ENCODE measurements at regions not wholly inside any gene's neighbourhood (a gene's known extent, or its start where the extent isn't known, plus 50 kb on each side); places are given as distances from the start of the nearest gene placed in this dataset.

DNA sequence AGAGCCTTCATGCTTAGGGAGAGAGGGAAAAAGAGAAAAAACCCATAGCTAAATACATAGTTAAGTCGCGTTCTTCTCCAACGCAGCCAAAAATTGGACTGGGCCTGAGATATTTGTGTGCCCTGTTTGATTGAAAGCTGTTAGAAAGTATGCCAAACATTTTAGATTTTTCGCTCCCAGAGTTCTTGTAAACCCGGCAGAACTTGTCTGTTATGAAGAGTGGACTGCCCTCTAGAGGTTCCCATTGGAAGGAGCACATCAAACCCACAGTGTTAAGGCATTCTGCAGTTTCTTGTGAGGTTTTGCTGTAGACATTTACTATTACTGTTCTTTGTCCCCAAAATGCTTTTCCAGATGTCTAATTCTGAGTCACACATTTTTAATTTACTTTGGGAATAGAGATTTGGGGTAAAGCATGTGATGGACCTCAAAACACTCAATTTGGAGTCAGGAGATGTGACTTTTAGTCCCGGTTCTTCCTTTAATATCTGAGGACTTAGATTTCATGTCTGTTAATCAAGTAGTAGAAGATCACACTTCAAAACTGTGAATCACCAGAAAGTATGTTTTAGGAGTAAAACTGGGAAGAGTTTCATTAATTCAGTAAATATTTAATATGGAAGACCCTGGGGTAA lies 96.6 kb downstream of the PCSK1 start:
- no peaks in the 10 kb centered on the region for H3K9me3 Mint-ChIP-seq
- peaks cover 31% of the 10 kb centered on the region for H3K4me1 Mint-ChIP-seq
- DNase-seq = peak; percentile 59
- peaks cover 3% of the 10 kb centered on the region for H3K27me3 Mint-ChIP-seq (ENCODE audit: low read depth, poor library complexity)
- H3K27ac Mint-ChIP-seq = no peak overlapping the region
- TF ChIP-seq, protein P1, sequence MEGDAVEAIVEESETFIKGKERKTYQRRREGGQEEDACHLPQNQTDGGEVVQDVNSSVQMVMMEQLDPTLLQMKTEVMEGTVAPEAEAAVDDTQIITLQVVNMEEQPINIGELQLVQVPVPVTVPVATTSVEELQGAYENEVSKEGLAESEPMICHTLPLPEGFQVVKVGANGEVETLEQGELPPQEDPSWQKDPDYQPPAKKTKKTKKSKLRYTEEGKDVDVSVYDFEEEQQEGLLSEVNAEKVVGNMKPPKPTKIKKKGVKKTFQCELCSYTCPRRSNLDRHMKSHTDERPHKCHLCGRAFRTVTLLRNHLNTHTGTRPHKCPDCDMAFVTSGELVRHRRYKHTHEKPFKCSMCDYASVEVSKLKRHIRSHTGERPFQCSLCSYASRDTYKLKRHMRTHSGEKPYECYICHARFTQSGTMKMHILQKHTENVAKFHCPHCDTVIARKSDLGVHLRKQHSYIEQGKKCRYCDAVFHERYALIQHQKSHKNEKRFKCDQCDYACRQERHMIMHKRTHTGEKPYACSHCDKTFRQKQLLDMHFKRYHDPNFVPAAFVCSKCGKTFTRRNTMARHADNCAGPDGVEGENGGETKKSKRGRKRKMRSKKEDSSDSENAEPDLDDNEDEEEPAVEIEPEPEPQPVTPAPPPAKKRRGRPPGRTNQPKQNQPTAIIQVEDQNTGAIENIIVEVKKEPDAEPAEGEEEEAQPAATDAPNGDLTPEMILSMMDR (IDR thresholded peaks at IDR 0.05) = peak; percentile 83
- H3K4me3 Mint-ChIP-seq = no peak overlapping the region
- no peaks in the 10 kb centered on the region for H3K36me3 Mint-ChIP-seq (ENCODE audit: low read depth)

DNA sequence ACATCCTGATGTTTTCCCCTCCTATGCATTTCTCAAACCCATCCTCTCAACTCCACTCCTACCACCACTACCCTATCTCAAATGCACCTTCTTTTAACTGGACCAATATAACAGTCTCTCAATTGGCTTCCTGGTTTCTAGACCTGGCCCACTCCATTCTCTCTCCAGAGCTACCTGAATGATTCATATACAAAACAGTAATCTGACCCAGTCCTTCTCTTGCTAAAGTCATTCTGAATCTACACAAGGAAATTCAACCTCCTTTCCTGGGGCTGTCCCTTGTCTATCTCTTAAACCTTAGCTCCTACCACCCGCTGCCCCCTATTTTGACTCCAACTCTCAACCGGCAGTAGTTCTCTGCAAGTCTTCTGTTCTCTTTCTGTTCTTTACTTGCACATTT lies 97.2 kb downstream of the PCSK1 start:
- no peak for DNase-seq
- TF ChIP-seq, protein P1 (IDR thresholded peaks at IDR 0.05) = no peak
- H3K4me3 Mint-ChIP-seq = no peak overlapping the region
- peaks cover 37% of the 10 kb centered on the region for H3K4me1 Mint-ChIP-seq
- peaks cover 3% of the 10 kb centered on the region for H3K27me3 Mint-ChIP-seq (ENCODE audit: low read depth, poor library complexity)
- H3K36me3 Mint-ChIP-seq (ENCODE audit: low read depth) = no peaks in the 10 kb centered on the region
- H3K27ac Mint-ChIP-seq = no peak overlapping the region
- H3K9me3 Mint-ChIP-seq = no peaks in the 10 kb centered on the region

DNA sequence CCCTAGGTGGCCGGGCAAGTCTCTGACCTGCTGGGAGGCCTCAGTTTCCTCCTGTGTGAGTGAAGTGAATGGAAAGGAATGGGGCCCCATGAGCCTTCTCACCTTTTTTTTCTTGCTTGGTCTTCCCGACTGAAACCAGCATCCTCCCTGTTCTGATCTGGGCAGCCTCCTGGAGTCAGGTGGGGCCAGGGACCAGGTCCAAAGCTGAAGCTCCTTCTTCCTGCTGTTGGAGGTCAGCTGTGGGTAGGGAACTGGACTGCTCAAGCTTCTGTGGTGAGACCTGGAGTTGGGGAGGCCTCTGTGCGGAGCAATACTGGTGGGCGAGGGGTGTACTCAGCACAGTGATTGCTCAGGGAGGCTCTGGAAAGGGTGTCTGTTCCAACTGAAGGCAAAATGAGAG lies 99.7 kb downstream of the PCSK1 start:
- Mint-ChIP-seq H3K4me3 (no peak overlapping the region), H3K27ac (no peak overlapping the region), H3K9me3 (no peaks in the 10 kb centered on the region), H3K27me3 (ENCODE audit: low read depth, poor library complexity) (peaks cover 5% of the 10 kb centered on the region), H3K36me3 (ENCODE audit: low read depth) (no peaks in the 10 kb centered on the region), H3K4me1 (peaks cover 53% of the 10 kb centered on the region)
- TF ChIP-seq, protein P1 (IDR thresholded peaks at IDR 0.05) = no peak
- DNase-seq = no peak

DNA sequence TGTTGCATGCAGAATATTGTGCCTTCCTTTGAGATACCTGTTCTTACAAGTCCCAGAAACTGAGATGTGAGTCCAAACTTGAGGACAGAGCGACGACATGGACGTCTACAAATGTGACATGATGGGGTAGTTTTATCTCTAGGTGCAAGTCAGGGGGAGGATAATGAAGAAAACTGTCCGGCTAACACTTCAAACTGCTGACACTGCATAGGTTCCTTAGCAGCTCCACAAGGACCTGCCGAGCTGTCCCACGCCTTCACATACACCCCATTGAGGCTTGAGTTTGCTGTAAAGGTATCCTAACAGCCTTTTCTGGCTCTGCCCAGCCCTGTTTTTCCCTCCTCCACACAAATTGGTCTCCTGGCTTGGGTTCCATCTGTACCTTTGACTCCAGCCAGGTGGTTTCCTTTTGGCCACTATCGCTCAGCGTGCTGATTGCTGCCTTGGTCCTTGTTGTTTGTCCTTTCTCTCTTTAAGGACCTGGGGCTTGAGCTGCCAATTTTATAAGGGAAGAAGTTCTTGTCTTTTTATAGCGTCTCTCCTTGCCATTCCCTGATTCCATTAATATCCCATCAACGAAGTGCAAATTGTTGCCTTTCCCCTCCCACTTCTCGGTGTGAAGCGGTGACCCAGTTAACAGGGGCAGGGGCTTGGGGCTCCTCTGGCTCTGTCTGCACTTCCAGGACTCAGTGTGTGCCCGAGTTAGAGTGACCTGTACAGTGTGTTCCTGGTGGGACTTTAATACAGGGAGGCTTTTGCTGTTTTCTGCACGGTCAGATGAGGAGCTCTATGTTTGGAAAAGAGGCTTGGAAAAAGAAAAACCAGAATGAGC lies 100.3 kb downstream of the PCSK1 start:
- Mint-ChIP-seq H3K4me1 (peaks cover 59% of the 10 kb centered on the region), H3K9me3 (no peaks in the 10 kb centered on the region), H3K27me3 (ENCODE audit: low read depth, poor library complexity) (peaks cover 5% of the 10 kb centered on the region), H3K27ac (peak overlapping the region; percentile 41), H3K36me3 (ENCODE audit: low read depth) (no peaks in the 10 kb centered on the region), H3K4me3 (no peak overlapping the region)
- DNase-seq = no peak
- TF ChIP-seq, protein P1 (IDR thresholded peaks at IDR 0.05) = no peak

DNA sequence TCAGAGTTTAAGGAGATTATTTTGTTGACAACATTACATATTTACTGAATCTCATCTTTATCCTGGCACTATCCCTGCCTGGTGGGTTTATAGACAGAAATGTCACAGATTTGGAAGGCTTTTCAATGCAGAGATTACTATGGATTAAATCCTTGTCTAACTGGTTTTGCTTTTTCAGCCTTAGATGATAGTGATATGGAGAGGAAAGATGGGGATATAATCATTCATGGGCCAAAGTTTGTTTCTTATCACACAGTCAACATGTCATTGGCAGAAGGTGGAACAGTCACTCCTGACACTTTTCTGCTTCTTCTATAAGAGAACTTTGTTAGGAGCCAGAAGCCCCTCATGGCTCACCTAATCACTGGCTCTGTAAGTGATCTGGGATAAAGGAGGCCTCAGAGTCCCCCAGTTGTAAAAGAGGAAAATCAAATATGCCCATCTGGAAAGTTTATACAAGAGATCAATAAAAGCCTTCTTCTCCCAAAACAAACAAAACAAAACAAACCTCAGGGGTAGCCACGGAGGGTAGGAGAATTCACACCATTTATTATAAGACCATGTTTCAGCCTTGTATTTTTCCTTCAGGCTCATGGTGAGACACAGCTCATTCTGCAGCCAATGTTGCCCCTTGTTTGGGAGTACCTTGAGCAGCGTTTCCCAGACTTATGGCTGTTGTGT lies 101.2 kb downstream of the PCSK1 start:
- no peak overlapping the region for H3K27ac Mint-ChIP-seq
- H3K36me3 Mint-ChIP-seq (ENCODE audit: low read depth) = peaks cover under 1% of the 10 kb centered on the region
- no peak for DNase-seq
- peaks cover 5% of the 10 kb centered on the region for H3K27me3 Mint-ChIP-seq (ENCODE audit: low read depth, poor library complexity)
- TF ChIP-seq, protein P1 (IDR thresholded peaks at IDR 0.05) = no peak
- peak overlapping the region; percentile 62 for H3K4me3 Mint-ChIP-seq
- peaks cover 64% of the 10 kb centered on the region for H3K4me1 Mint-ChIP-seq
- H3K9me3 Mint-ChIP-seq = peaks cover under 1% of the 10 kb centered on the region
